ENCODE measurements at regions not wholly inside any gene's neighbourhood (a gene's known extent, or its start where the extent isn't known, plus 50 kb on each side); places are given as distances from the start of the nearest gene placed in this dataset.

- no peak for TF ChIP-seq CTCF (IDR thresholded peaks at IDR 0.05; ENCODE audit: insufficient read depth, low read length, poor library complexity, severe bottlenecking)
- no peak for TF ChIP-seq EZH2phosphoT487 (conservative IDR thresholded peaks at IDR 0.05; ENCODE audit: low read length)
Observed at GRCh38 chr12:89873745-89874144, 165.1 kb upstream of the ATP2B1 start.
